Activated T-cell treated with anti-CD3 and anti-CD28 coated beads, Interleukin-2, amount 50 U/mL, for 4 hours (primary cell): ENCODE measurements at regions not wholly inside any gene's neighbourhood (a gene's known extent, or its start where the extent isn't known, plus 50 kb on each side); places are given as distances from the start of the nearest gene placed in this dataset.

Experiments
- ATAC-seq, 2 donors: fragments of 200-7000 bp; cut with Tn5 transposase; one replicate each; pipeline ENCODE4 v1.10.0; 2021
- DNase-seq: peaks from one replicate; pipeline ENCODE4 v3.0.0-alpha.2; 2020
- H3K27me3 Mint-ChIP-seq: one replicate; pipeline ENCODE4 v1.8.0; 2021; ENCODE audit warnings: low read depth, mixed read lengths
- H3K36me3 Mint-ChIP-seq: one replicate; pipeline ENCODE4 v1.8.0; 2022; ENCODE audit warnings: mixed read lengths; ENCODE audit not compliant: insufficient read depth
- H3K4me1 Mint-ChIP-seq: one replicate; pipeline ENCODE4 v1.8.0; 2021; ENCODE audit warnings: low read depth, mixed read lengths
- H3K4me3 Mint-ChIP-seq: one replicate; pipeline ENCODE4 v1.8.0; 2021; ENCODE audit warnings: mild to moderate bottlenecking, moderate library complexity, mixed read lengths
- H3K9me3 Mint-ChIP-seq: one replicate; pipeline ENCODE4 v1.8.0; 2021; ENCODE audit warnings: mixed read lengths

DNA sequence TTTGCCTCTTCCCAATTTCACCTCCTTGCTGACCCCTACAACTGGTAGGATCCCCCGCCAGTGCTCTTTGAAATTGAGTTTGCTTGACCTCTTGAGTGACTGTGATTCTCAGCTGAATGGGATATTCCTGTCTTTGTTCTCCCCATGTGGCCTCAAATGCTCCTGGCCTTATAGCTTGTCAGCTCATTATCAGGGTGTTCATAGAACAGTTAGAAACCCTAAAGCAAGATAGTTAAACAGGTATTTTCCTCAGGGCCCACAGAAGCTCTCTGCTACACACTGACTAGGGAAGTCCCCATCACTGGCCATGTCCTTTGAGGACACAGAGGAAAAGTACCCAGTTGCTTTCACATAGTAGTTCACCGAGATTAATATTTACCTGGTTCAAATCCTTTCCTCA lies 211.5 kb upstream of the DTNBP1 start:
- DNase-seq (no peak), ATAC-seq (no peak)
- Mint-ChIP-seq H3K36me3 (no peaks in the 10 kb centered on the region), H3K27me3 (peaks cover 11% of the 10 kb centered on the region), H3K4me1 (peaks cover 4% of the 10 kb centered on the region), H3K9me3 (no peaks in the 10 kb centered on the region), H3K4me3 (no peak overlapping the region)

DNA sequence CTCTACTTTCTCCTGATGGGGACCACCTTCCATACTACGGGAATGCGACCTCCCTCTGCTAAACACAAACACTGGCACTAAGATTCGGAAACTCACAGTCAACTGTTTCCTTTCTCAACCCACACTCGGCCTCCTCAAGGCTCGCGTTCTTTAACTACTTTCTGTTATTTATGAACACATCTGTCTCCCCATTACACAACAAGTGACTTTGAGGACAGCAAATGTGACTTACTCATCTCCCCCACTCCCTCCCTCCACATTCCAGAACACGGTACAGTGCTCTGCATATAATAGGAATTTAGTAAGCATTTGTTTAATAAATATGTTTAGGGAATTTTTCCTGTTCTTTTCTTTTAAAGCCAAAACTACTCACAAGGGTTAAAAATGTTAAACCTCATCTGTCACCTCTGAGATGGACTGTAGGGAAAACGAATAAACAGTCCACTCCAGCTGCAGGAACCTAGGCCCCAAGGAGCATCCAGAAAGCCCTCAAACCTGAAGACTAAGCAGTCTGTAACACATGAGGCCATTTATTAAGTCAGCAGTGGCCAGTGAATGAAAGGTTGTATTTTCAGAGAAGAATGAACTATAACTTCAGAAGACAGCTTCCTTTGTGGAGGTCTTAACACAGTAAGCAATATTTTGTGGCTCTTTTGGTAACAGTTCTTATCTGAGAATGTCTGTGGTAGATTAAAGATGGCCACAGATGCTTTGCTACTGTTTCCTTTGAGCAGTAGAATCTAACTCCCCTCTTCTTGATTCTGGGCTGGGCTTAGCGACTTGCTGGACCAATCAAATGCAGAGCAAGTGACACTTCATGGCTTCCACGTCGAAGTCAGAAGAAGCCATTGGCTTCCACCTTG lies 209.6 kb upstream of the DTNBP1 start:
- H3K4me3 Mint-ChIP-seq = no peak overlapping the region
- no peaks in the 10 kb centered on the region for H3K9me3 Mint-ChIP-seq
- H3K4me1 Mint-ChIP-seq = no peaks in the 10 kb centered on the region
- no peak for DNase-seq
- no peak for ATAC-seq
- no peaks in the 10 kb centered on the region for H3K36me3 Mint-ChIP-seq
- H3K27me3 Mint-ChIP-seq = peaks cover 11% of the 10 kb centered on the region

DNA sequence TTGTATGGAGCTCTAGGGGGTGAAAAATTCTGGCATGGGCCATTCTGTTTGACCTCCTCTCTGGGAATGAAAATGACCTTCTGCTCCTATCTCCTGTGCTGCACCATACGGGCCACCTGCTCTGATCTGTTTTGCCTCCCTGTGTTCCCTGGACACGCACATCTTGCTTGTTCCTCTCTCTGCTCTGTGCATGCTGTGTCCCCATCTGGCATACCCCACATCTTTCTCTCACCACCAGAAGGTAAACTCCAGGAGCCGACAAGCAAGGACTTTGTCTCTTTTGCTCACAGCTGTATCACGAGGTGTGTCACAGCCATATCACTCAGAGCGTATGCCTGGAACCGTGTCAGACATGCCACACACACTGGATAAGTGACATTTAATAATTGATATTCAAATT lies 208.4 kb upstream of the DTNBP1 start:
- DNase-seq (no peak), ATAC-seq (no peak)
- H3K27me3 Mint-ChIP-seq = peaks cover 11% of the 10 kb centered on the region
- H3K36me3 Mint-ChIP-seq = no peaks in the 10 kb centered on the region
- H3K4me1 Mint-ChIP-seq = no peaks in the 10 kb centered on the region
- H3K4me3 Mint-ChIP-seq = no peak overlapping the region
- no peaks in the 10 kb centered on the region for H3K9me3 Mint-ChIP-seq

DNA sequence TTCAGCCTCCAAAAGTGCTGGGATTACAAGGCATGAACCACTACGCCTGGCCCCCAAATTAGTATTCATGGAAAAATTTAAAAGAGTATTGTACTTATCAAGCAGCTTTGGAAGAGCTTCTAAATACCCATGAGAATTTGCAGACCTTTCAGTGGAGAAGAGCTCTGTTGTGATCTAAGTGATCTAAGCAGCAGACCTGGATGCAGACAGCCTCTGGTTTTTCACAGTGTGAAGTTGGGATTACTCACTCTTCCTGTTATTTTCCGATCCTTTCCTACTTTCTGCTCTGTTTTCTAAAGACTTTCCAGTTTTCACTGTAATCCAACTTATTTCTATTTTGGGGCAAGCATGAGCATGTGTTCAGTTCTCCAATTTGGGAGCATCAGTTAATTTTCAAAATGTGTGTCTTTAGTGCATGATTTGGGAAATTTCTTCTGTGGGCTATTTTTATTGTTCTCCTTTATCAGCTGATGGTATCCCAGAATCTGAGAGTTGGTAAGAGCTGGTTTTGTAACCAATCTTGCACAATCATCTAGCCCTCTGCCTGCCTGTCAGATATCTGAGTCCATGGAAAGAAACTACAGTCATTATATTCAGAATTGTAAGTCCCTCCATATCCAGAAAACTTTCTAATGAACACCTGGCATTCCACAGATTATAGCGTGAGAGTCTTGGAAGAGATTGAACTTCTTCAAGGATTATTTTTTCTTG lies 207.7 kb upstream of the DTNBP1 start:
- no peaks in the 10 kb centered on the region for H3K4me1 Mint-ChIP-seq
- DNase-seq = no peak
- no peaks in the 10 kb centered on the region for H3K9me3 Mint-ChIP-seq
- H3K27me3 Mint-ChIP-seq = peaks cover 11% of the 10 kb centered on the region
- no peaks in the 10 kb centered on the region for H3K36me3 Mint-ChIP-seq
- H3K4me3 Mint-ChIP-seq = no peak overlapping the region
- ATAC-seq = no peak

DNA sequence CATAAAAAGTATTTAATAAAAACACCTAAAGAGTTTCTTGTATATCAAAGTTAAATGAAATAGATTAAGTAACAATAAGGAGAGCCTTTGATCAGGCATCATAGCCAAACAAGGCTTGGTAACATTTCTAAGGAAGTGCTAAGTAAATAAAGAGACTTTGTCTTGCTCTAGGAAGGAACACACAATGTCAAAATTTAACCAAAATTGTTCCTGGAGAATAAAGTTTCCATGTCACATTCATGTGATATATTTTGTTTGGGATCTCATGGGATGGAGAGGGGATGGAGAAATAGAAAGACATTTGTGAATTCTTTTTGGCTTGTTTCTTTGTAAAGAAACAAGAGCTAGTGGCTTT lies 201.9 kb upstream of the DTNBP1 start:
- H3K4me1 Mint-ChIP-seq = no peaks in the 10 kb centered on the region
- no peak for DNase-seq
- ATAC-seq = no peak
- no peak overlapping the region for H3K4me3 Mint-ChIP-seq
- no peaks in the 10 kb centered on the region for H3K36me3 Mint-ChIP-seq
- no peaks in the 10 kb centered on the region for H3K9me3 Mint-ChIP-seq
- no peaks in the 10 kb centered on the region for H3K27me3 Mint-ChIP-seq

DNA sequence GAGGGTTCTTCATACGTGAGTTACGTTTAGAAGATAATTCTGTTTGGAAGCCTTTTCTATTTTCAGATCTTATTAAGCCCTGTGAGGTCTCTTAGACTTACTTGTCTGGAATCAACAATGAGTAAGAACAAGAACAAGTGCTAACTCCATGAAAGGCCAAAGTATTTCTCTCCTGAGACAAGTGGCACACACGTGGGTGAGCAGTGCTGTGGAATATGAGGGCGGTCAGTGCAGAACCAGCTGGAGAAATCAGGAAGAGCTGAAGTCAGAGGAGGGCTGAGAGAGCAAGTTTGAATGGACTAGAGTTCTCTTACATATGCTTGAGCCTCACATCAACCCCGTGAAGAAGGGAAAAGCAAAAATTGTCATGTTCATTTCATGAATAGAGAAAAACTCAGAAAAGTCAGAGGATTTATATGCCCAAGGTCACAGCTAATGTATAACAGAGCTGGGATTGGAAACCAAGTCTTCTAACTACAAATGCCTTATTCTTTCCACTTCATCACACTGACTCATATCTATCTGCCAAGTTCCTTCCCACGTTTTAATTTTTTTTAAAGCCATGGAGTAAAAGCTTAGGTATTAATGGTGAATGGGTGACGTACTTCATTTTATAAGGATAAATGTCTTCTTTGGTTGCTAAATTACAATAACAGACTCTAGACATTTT lies 201.3 kb upstream of the DTNBP1 start:
- no peaks in the 10 kb centered on the region for H3K9me3 Mint-ChIP-seq
- DNase-seq (no peak), ATAC-seq (no peak)
- no peaks in the 10 kb centered on the region for H3K36me3 Mint-ChIP-seq
- no peak overlapping the region for H3K4me3 Mint-ChIP-seq
- no peaks in the 10 kb centered on the region for H3K27me3 Mint-ChIP-seq
- H3K4me1 Mint-ChIP-seq = no peaks in the 10 kb centered on the region

DNA sequence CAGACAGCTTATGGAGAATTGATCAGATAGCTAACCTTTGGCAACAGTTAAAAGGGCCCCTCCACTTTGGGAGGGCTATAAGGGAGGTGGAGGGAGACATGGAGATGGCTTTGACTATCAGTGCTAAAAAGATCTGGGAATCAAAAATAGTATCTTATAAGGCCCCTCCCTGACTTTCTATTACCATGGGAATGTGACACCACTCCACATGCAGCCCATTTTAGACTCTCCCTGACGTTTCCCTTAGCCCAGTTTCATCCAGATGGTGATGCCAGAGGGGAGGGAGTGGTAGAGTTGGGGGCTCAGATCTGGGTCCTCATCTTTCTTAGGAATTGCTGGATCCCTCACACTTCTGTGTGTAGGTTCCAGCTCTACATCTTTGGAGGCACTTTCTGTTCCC lies 200.0 kb upstream of the DTNBP1 start:
- H3K9me3 Mint-ChIP-seq = no peaks in the 10 kb centered on the region
- H3K4me1 Mint-ChIP-seq = no peaks in the 10 kb centered on the region
- H3K36me3 Mint-ChIP-seq = no peaks in the 10 kb centered on the region
- H3K27me3 Mint-ChIP-seq = no peaks in the 10 kb centered on the region
- H3K4me3 Mint-ChIP-seq = no peak overlapping the region
- no peak for DNase-seq
- no peak for ATAC-seq

DNA sequence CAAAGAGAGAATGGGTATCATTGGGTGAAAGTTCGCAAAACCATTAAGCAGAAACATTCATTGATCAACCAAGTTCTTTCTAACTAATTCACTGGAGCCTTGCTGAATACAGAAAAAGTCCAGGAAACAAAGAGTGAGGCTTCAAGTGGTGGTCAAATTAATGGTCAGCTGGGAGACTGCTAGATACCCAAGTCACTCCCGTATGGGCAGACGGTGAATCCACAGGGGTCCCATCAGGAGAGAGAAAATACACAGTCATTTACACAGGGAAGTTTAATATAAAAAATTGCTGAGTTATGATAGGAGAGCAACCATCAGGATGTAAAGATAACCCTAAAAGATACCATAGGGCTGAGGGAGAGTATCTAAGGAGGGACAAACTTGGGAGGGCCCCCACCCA lies 198.7 kb upstream of the DTNBP1 start:
- Mint-ChIP-seq H3K27me3 (no peaks in the 10 kb centered on the region), H3K4me1 (no peaks in the 10 kb centered on the region), H3K4me3 (no peak overlapping the region), H3K36me3 (no peaks in the 10 kb centered on the region), H3K9me3 (no peaks in the 10 kb centered on the region)
- no peak for DNase-seq
- no peak for ATAC-seq

DNA sequence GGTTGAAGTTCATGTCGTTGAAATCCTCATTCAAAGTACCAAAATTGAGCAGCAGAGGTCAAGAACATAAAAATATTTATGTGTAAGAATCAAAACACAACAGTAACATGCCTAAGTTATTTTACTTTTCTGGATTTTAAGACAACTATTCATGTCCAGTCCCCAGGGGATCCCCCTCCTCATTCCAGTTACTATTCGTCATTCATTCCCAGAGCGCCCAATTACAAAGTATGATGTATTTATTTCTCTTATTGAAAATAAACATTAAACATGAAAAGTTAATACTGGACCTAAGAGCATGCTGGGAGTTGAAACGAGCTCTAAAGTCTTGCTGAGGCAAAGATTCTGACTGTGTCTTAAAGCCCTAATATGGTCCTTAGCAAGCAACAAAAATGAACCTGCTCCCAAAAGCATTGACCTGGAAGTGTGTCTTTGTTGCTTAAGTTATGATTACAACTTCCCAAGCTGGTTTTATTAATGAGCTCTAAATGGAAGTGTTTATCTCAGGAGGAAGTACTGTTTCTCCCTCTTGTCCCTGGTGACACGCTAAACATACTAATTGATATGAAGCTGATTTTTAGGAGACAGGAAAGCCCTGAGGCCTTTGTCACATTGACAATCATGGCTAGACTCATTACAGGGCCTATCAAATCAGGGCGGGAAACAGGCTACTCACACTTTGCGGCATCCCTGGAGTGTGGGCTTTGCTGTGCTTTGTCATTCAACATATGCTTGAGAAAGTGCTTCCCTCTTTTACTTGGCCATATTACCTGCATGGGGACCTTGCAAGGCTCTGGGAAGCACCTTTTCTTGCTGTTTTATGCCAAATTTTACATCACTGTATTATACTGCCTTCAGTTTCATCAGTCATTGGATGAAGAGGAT lies 192.2 kb upstream of the DTNBP1 start:
- Mint-ChIP-seq H3K4me3 (no peak overlapping the region), H3K4me1 (no peaks in the 10 kb centered on the region), H3K27me3 (peaks cover 3% of the 10 kb centered on the region), H3K36me3 (no peaks in the 10 kb centered on the region), H3K9me3 (no peaks in the 10 kb centered on the region)
- no peak for ATAC-seq
- DNase-seq = no peak

DNA sequence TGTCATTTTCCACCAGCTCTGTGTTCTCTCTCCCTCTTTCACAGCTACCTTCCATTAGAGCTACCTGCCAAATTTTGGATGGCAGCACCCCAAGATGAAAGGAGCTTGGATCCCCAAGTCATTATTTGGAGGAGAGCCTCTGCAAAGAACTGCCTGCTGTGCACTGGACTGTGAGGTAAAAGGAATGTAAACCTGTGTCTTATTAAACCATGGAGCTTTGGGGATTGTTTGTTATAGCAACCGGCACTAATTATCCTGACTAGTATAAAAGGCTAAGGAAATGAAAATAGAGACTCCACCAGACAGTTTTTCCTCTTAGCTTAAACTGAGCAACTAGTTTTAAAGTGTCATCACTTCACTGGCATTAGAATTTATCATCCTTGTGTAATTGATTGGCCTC lies 191.6 kb upstream of the DTNBP1 start:
- ATAC-seq (no peak), DNase-seq (no peak)
- Mint-ChIP-seq H3K27me3 (peaks cover 3% of the 10 kb centered on the region), H3K9me3 (no peaks in the 10 kb centered on the region), H3K4me1 (no peaks in the 10 kb centered on the region), H3K36me3 (no peaks in the 10 kb centered on the region), H3K4me3 (no peak overlapping the region)

DNA sequence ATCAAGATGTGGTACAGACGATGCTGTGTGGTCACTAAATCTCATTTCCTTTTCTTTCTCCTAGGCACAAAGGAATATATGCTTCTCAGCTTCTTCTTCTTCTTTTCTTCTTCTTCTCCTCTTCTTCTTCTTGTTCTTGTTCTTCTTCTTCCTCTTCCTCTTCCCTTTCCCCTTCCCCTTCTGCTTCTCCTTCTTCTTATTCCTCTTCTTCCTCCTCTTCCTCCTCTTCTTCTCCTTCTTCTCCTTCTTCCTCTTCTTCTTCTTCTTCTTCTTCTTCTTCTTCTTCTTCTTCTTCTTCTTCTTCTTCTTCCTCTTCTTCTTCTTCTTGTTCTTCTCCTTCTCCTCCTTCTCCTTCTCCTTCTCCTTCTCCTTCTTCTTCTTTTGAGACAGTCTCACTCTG lies 190.4 kb upstream of the DTNBP1 start:
- no peaks in the 10 kb centered on the region for H3K36me3 Mint-ChIP-seq
- H3K4me3 Mint-ChIP-seq = no peak overlapping the region
- DNase-seq (no peak), ATAC-seq (no peak)
- H3K9me3 Mint-ChIP-seq = no peaks in the 10 kb centered on the region
- no peaks in the 10 kb centered on the region for H3K4me1 Mint-ChIP-seq
- peaks cover 3% of the 10 kb centered on the region for H3K27me3 Mint-ChIP-seq

DNA sequence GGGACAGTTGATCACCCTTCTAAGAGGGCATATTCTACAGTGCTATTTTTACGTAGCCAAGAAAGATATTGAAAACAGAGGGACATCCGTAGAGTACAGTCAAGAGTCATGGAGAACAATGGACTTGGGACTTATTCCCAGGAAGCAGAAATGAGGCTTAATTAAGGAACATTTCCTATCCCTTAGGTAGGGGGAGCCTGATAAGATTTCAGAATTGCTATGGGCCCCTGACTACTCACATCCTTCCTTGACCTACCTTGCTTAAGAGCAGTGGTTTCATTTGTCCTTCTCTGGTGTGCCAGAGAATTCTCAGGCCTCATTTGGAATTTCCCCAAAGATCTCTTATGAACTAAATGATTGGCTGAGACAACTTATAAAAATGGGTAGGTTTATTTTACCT lies 189.5 kb upstream of the DTNBP1 start:
- ATAC-seq (no peak), DNase-seq (no peak)
- no peaks in the 10 kb centered on the region for H3K9me3 Mint-ChIP-seq
- peaks cover 3% of the 10 kb centered on the region for H3K27me3 Mint-ChIP-seq
- no peak overlapping the region for H3K4me3 Mint-ChIP-seq
- no peaks in the 10 kb centered on the region for H3K36me3 Mint-ChIP-seq
- H3K4me1 Mint-ChIP-seq = no peaks in the 10 kb centered on the region

DNA sequence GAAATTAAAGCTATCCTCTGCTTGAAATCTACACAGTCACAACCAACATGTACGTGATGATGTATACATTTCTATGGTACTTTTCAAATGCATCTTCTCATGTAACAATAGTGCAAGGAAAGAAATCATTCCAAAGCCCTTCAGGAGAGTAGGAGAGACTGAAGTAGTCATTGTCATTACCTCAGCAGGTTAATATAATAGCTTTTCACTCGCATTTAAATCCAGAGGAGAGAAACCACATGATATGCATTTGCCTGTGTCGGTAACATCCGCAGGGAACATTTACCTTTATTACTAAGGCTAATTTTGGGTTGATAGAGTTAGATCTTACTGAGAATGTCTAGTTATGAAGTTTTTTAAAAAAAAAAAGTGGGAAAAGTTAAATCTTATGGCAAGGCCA lies 186.6 kb upstream of the DTNBP1 start:
- H3K9me3 Mint-ChIP-seq = no peaks in the 10 kb centered on the region
- H3K27me3 Mint-ChIP-seq = peaks cover 3% of the 10 kb centered on the region
- DNase-seq (no peak), ATAC-seq (no peak)
- no peaks in the 10 kb centered on the region for H3K4me1 Mint-ChIP-seq
- H3K4me3 Mint-ChIP-seq = no peak overlapping the region
- no peaks in the 10 kb centered on the region for H3K36me3 Mint-ChIP-seq

DNA sequence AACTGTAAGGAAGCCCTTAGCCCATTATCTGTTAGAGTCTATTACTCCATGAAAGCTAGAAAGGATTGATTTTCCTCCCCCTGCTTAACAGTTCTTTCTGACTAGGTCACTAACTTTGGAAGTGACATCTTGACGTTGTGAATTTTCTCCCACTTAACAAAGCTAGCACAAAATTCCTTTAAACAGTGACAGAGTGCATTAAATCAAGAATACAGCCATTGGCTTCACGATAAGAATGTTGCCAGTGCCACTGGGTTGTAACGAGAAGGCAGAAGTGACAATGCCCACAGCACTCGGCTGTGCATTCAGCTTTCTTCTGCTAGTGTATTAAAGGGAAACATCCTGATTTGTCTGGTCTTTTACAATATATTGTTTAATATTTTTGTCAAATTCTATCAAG lies 182.7 kb upstream of the DTNBP1 start:
- ATAC-seq (no peak), DNase-seq (no peak)
- peaks cover 7% of the 10 kb centered on the region for H3K27me3 Mint-ChIP-seq
- H3K4me1 Mint-ChIP-seq = no peaks in the 10 kb centered on the region
- H3K9me3 Mint-ChIP-seq = no peaks in the 10 kb centered on the region
- H3K36me3 Mint-ChIP-seq = no peaks in the 10 kb centered on the region
- H3K4me3 Mint-ChIP-seq = no peak overlapping the region
